HG02852 (cell line): ENCODE measurements at regions not wholly inside any gene's neighbourhood (a gene's known extent, or its start where the extent isn't known, plus 50 kb on each side); places are given as distances from the start of the nearest gene placed in this dataset.

Experiments used
- ATAC-seq: cut with Tn5 transposase; IDR thresholded peaks from one replicate; pipeline ENCODE4 v1.9.1; 2021; ENCODE audit warnings: mild to moderate bottlenecking, moderate library complexity; ENCODE audit not compliant: unreplicated experiment

DNA sequence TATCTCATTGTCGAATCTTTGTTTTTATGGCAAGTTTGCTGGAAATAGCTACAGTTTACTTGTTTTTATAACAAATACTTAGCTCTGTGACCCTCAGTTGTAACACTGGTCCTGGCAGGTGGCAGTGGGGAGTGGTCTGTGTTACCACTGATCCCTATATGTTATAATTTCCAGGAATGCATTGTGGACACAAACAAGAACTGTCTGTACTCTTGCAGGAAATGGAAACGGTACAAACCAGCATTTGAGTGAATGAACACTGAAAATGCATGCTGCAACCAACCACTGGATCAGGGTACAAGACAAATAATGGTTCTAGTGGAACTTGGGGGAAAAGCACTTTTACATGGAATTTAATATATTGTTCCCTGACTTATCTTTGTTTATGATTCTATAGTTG lies 66.5 kb upstream of the PJA2 start:
- no peak for ATAC-seq

DNA sequence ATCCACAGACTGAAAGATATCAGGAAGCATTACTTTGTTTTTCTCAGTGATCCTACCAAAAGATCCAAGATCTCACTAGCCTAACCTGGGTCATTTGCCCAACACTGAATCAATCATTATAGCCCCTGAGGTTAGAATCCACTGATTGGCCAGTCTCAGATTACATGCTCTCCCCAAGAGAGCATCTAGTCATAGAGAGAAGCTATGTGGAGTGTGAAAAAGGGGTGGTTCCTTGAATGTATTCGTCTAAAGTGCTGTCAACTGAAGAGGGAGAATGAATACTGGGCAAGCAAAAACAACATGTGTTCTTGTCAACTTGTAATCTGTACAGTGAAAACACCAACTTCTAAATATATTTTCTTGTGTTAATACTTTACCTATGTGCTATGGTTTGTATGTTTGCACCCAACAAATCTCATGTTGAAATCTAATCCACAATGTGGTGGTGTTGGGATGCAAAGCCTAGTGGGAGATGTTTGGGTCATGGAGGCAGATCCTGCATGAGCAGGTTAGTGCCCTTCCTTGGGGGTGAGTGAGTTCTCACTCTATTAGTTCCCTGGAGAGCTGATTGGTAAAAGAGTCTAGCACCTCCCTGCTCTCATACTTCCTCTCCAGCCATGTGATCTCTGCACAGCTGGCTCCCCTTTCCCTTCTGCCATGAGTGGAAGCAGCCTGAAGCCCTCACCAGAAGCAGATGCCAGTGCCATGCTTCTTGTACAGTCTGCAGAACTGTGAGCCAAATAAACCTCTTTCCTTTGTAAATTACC lies 60.3 kb upstream of the PJA2 start:
- ATAC-seq, result no peak

DNA sequence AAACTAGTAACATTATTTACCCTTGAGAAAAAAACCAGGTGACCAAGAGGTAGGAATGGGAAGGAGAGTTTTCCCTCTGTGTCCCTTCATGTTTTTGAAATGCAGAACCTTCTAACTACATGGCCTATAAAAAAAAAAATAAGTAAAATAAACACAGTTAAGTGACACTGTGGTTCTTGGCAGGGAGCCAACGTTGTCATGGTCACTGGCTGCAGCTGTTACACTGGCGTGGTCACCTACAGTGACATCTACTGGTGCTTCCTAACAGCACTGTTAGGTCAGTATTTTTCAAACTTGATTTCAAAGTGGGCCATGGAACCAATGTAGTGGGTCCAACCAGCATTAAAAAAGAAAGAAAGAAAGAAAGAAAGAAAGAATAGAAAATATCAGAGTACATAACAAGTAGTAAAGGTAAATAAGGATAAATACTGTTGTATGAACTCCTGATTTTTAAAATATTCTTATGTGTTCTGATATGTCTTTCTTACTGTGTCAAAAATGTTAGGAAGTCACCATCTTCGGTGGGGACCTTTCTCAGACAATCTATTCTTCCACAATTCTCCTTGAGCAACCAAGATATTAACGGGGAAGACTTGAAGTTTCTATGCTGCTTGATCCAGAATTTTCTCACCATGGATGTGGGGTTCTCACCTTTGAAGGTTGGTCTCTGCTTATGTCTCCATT lies 59.1 kb upstream of the PJA2 start:
- ATAC-seq, result peak; percentile 98

DNA sequence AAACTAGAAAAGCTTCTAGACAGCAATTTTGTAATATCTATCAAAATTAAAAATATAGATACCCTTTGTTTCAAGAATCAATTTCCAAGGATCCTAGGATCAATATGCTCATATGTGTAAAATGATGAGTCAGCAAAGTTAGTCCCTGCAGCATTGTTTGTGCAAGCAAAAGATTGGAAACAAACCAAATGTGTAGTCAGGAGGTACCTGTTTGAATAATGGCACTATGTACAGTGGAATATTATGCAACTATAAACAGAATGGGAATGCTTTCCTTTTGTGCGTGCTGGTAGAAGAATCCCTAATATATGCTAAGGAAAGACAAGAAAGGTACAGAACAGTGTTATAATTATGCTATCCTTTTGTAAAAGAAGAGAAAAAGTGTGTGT lies 58.5 kb upstream of the PJA2 start:
- no peak for ATAC-seq

DNA sequence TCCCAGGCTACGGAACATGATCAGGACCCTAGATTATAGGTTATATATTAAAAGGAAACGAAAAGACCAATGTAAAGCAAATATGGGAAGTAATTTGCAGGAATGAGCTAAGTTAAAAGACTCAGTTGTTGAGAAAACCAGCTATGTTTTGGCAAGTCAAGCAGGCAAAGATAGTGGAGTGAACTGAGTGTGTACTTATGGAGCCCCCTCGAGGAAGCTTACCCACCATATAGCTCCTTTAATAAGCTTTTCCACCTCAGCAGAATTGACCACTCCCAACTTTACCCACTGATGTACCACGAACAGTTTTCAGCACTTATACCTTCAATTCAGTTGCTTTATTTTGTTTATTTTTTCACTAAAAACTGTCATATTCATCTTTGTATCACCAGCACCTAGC lies 57.3 kb upstream of the PJA2 start:
- no peak for ATAC-seq
